ENCODE measurements at regions not wholly inside any gene's neighbourhood (a gene's known extent, or its start where the extent isn't known, plus 50 kb on each side); places are given as distances from the start of the nearest gene placed in this dataset.

DNA sequence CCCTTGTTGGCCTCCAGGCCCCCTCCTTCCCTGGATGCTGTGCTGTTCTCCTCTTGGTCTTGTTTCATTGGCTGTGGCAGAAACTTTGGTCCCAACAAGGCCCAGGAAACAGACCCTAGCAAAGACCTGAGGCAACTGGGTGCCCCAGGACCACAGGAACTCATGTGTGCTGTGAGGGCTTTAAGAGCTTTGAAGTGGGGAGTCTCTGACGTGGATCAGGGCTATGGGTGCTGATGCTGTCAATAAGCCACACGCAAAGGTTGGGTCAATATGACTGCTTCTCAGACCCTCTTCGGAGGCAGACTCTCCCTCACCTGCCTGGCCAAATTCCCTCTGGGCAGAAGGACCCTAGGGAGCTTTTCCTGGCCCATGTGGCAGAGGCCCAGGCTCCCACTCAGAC lies 91.5 kb upstream of the MLN start:
- TF ChIP-seq, protein P1, sequence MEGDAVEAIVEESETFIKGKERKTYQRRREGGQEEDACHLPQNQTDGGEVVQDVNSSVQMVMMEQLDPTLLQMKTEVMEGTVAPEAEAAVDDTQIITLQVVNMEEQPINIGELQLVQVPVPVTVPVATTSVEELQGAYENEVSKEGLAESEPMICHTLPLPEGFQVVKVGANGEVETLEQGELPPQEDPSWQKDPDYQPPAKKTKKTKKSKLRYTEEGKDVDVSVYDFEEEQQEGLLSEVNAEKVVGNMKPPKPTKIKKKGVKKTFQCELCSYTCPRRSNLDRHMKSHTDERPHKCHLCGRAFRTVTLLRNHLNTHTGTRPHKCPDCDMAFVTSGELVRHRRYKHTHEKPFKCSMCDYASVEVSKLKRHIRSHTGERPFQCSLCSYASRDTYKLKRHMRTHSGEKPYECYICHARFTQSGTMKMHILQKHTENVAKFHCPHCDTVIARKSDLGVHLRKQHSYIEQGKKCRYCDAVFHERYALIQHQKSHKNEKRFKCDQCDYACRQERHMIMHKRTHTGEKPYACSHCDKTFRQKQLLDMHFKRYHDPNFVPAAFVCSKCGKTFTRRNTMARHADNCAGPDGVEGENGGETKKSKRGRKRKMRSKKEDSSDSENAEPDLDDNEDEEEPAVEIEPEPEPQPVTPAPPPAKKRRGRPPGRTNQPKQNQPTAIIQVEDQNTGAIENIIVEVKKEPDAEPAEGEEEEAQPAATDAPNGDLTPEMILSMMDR (IDR thresholded peaks at IDR 0.05) = no peak
- no peak for TF ChIP-seq POLR2AphosphoS5 (IDR thresholded peaks at IDR 0.05)
- TF ChIP-seq POLR2A (IDR thresholded peaks at IDR 0.05) = no peak
- no peak for TF ChIP-seq EP300 (IDR thresholded peaks at IDR 0.05)
- Histone ChIP-seq H3K27ac (no peak overlapping the region), H3K9me3 (no peaks in the 10 kb centered on the region), H3K4me1 (peaks cover 0 to 10% (median 9%) of the 10 kb centered on the region in 4 donors), H3K4me3 (no peak overlapping the region), H3K36me3 (no peaks in the 10 kb centered on the region), H3K27me3 (no peaks in the 10 kb centered on the region)
- ATAC-seq (ENCODE audit: low FRiP score in 2 of 2) (no peak), DNase-seq (no peak)
- 81 to 100% methylated on average over 1 to 3 of the region's 3 CpGs for WGBS, 2 donors

DNA sequence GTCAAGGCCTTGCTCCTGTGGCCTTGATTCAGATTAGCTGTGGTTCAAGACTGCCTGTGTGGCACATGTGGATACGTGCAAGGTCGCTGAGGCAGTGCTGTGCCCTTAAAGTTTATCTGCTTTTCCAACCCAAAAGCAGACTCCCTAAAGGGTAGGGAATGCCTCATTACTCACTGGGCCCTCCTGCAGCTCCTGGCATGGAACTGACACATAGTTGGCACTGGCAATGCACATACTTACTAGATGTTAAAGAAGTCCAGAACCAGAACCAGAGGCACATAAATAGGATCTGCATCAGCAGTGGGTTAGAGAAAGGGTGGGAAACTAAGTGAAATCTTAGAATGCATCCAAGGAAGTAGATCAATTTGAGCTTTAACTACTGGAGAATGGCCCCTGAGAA lies 90.6 kb upstream of the MLN start:
- Histone ChIP-seq H3K36me3 (no peaks in the 10 kb centered on the region), H3K4me3 (no peak overlapping the region), H3K27ac (no peak overlapping the region), H3K9me3 (no peaks in the 10 kb centered on the region), H3K4me1 (peaks cover 0 to 10% (median 9%) of the 10 kb centered on the region in 4 donors), H3K27me3 (no peaks in the 10 kb centered on the region)
- ATAC-seq (ENCODE audit: low FRiP score in 2 of 2) (no peak), DNase-seq (no peak)
- TF ChIP-seq, protein P1 (IDR thresholded peaks at IDR 0.05) = no peak
- TF ChIP-seq POLR2AphosphoS5 (IDR thresholded peaks at IDR 0.05) (no peak), EP300 (IDR thresholded peaks at IDR 0.05) (no peak), POLR2A (IDR thresholded peaks at IDR 0.05) (no peak)
- WGBS, 2 donors = 100% methylated on average over 2 of the region's 2 CpGs; no CpG with 5 or more reads in 1 of the 2 donors

- H3K36me3 ChIP-seq = no peaks in the 10 kb centered on the region
- DNase-seq (peak in 1 of 2 donors; percentile 79), ATAC-seq (ENCODE audit: low FRiP score in 2 of 2) (no peak)
- no peak overlapping the region for H3K27ac ChIP-seq
- no peak overlapping the region for H3K4me3 ChIP-seq
- H3K27me3 ChIP-seq = no peaks in the 10 kb centered on the region
- H3K4me1 ChIP-seq = peaks cover 0 to 10% (median 9%) of the 10 kb centered on the region in 4 donors
- WGBS, 2 donors = 83 to 91% methylated on average over 34 to 45 of the region's 47 CpGs
- TF ChIP-seq, protein P1 (IDR thresholded peaks at IDR 0.05) = no peak
- TF ChIP-seq EP300 (IDR thresholded peaks at IDR 0.05) (no peak), POLR2AphosphoS5 (IDR thresholded peaks at IDR 0.05) (no peak)
- no peaks in the 10 kb centered on the region for H3K9me3 ChIP-seq
Observed at GRCh38 chr6:33892581-33893346, 89.0 kb upstream of the MLN start.

DNA sequence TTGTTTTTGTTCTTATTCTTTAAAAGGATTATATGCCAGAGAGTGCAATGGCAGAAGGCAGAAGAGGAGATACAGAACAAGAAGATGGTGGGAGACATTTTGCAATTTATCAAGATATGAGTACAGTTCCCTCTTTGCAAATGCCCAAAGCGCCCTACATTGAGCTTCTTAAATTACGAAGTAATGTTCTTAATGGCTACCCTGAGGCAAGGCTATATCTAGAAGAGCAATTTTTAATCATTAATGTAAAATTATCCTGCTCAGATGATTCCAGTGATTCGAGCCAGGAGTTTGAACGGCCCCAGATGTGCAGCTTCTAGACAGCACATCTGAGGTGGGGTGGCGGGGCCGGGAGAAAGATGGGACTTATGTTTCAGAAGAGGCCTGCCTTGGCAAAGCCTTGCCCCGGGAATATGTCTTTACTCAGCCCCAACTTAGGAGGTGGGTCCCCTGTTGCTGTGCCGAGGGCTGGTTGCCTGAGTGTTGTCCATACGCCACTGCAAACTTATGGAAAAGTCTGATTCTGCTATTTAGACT lies 84.9 kb upstream of the MLN start:
- no peaks in the 10 kb centered on the region for H3K9me3 ChIP-seq
- DNase-seq (no peak), ATAC-seq (ENCODE audit: low FRiP score in 2 of 2) (no peak)
- no peak overlapping the region for H3K4me3 ChIP-seq
- 61 to 80% methylated on average over 8 to 9 of the region's 9 CpGs for WGBS, 2 donors
- no peaks in the 10 kb centered on the region for H3K27me3 ChIP-seq
- H3K36me3 ChIP-seq = no peaks in the 10 kb centered on the region
- TF ChIP-seq, protein P1 (IDR thresholded peaks at IDR 0.05) = no peak
- TF ChIP-seq POLR2AphosphoS5 (IDR thresholded peaks at IDR 0.05) = no peak
- no peak for TF ChIP-seq POLR2A (IDR thresholded peaks at IDR 0.05)
- TF ChIP-seq EP300 (IDR thresholded peaks at IDR 0.05) = no peak
- no peaks in the 10 kb centered on the region for H3K4me1 ChIP-seq
- H3K27ac ChIP-seq = no peak overlapping the region

GRCh38 chr6:33888183-33888582 lies 84.4 kb upstream of the MLN start:
- ATAC-seq (ENCODE audit: low FRiP score in 2 of 2) (no peak), DNase-seq (no peak)
- WGBS, 2 donors = 75 to 80% methylated on average over 10 of the region's 10 CpGs
- Histone ChIP-seq H3K27me3 (no peaks in the 10 kb centered on the region), H3K36me3 (no peaks in the 10 kb centered on the region), H3K4me3 (no peak overlapping the region), H3K27ac (no peak overlapping the region), H3K9me3 (no peaks in the 10 kb centered on the region), H3K4me1 (no peaks in the 10 kb centered on the region)
- TF ChIP-seq POLR2AphosphoS5 (IDR thresholded peaks at IDR 0.05) = no peak
- TF ChIP-seq POLR2A (IDR thresholded peaks at IDR 0.05) = no peak

Measured in upper lobe of left lung (tissue), 6 donors.